SK-N-SH (cell line): ENCODE measurements at regions not wholly inside any gene's neighbourhood (a gene's known extent, or its start where the extent isn't known, plus 50 kb on each side); places are given as distances from the start of the nearest gene placed in this dataset.

Experiments
- EZH2phosphoT487 ChIP-seq: fragments of 200-600 bp; sonication (generic); IDR thresholded peaks from 2 replicates; pipeline ENCODE4 v1.6.1; 2017; ENCODE audit warnings: low read depth, mixed run types, mild to moderate bottlenecking, antibody characterized with exemption, moderate library complexity, borderline replicate concordance
- FOSL2 ChIP-seq: IDR thresholded peaks from 2 replicates; pipeline ENCODE4 v1.4.0; 2012; ENCODE audit warnings: low read depth, mild to moderate bottlenecking, moderate library complexity, borderline replicate concordance
- FOXM1 ChIP-seq: IDR thresholded peaks from 2 replicates; pipeline ENCODE4 v1.4.0; 2012; ENCODE audit warnings: low read depth, mild to moderate bottlenecking
- POLR2AphosphoS5 ChIP-seq: IDR thresholded peaks from 2 replicates; pipeline ENCODE4 v1.6.1; 2012; ENCODE audit warnings: low read depth, low read length
- TAF1 ChIP-seq: IDR thresholded peaks from 2 replicates; pipeline ENCODE4 v1.6.1; 2012; ENCODE audit warnings: low read depth, mild to moderate bottlenecking, low read length, moderate library complexity, borderline replicate concordance
- YY1 ChIP-seq: IDR thresholded peaks from 2 replicates; pipeline ENCODE4 v1.4.0; 2012; ENCODE audit warnings: low read depth, mild to moderate bottlenecking
- TF ChIP-seq, protein P1 (sequence below): fragments of 200-600 bp; sonication (generic); IDR thresholded peaks from 2 replicates; pipeline ENCODE4 v1.6.1; 2017; ENCODE audit warnings: antibody characterized with exemption, mild to moderate bottlenecking, moderate library complexity
- TF ChIP-seq, protein P2 (sequence below): IDR thresholded peaks from 2 replicates; pipeline ENCODE4 v1.4.0; 2012; ENCODE audit warnings: low read depth

DNA sequence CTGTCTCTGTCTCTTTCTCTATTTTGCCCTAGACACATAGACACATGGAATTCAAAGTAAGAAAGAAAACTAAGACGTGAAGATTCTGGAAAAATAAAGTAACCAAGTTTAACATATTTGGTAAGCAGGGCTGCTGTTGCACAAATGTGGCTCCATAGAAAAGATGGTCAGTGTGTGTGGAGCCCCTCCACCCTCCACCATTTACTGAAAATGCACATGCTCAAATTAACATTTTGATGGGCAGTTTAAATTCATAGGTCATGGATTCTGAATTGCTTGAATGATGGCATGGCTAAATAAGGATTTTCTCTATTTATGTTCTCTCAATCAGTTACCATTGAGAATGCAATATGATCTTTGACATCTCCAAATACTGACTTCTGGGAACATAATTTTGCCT lies 165.5 kb upstream of the CHRM2 start:
- TF ChIP-seq EZH2phosphoT487 (no peak), YY1 (no peak), FOSL2 (no peak), TAF1 (no peak), FOXM1 (no peak), POLR2AphosphoS5 (no peak)
- TF ChIP-seq, protein P1, sequence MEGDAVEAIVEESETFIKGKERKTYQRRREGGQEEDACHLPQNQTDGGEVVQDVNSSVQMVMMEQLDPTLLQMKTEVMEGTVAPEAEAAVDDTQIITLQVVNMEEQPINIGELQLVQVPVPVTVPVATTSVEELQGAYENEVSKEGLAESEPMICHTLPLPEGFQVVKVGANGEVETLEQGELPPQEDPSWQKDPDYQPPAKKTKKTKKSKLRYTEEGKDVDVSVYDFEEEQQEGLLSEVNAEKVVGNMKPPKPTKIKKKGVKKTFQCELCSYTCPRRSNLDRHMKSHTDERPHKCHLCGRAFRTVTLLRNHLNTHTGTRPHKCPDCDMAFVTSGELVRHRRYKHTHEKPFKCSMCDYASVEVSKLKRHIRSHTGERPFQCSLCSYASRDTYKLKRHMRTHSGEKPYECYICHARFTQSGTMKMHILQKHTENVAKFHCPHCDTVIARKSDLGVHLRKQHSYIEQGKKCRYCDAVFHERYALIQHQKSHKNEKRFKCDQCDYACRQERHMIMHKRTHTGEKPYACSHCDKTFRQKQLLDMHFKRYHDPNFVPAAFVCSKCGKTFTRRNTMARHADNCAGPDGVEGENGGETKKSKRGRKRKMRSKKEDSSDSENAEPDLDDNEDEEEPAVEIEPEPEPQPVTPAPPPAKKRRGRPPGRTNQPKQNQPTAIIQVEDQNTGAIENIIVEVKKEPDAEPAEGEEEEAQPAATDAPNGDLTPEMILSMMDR: no peak
- TF ChIP-seq, protein P2, sequence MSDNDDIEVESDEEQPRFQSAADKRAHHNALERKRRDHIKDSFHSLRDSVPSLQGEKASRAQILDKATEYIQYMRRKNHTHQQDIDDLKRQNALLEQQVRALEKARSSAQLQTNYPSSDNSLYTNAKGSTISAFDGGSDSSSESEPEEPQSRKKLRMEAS: no peak
